ENCODE measurements at regions not wholly inside any gene's neighbourhood (a gene's known extent, or its start where the extent isn't known, plus 50 kb on each side); places are given as distances from the start of the nearest gene placed in this dataset.
"Not testable (repeated sequence)": the region's sequence is repeated elsewhere in the genome, so short reads cannot be mapped to it uniquely, and the experiment has no call there.

DNA sequence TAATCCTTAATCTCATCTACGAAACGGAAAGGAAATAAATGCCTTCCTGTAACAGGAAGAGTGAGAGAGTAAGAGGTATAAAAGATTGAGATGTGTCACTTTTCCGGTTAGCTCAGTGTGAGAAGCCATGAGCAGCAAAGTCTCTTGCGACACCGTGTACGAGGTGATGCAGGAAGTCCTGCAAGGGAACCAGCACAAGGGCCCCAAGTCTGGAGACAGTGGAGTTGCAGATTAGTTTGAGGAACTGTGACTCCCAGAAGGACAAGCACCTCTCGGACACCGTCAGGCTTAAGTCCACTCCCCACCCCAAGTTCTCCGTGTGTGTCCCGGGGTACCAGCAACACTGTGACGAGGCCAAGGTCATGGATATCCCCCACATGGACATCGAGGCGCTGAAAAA, 592.3 kb upstream of the ADGRL2 start:
- no peak for DNase-seq (ENCODE audit: low spot score)

DNA sequence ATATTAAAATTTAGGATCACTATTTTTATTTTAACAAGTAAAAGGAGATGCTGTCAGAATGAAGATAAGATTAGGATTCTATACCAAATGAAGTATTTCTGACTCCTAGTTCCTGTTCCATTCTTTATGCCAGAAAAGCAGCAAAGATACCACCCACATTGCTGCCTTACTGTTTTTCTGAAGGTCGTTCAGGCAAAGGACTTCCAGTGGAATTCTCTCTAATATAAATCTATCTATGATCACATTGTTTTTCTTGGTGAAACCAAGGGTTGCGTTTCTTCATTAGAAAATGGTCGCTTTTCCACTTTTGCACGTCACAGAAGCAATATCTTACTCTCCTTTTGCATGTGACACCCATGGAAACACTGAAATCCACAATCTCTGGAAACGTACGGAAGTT, 594.8 kb upstream of the ADGRL2 start:
- DNase-seq (ENCODE audit: low spot score), result no peak

DNA sequence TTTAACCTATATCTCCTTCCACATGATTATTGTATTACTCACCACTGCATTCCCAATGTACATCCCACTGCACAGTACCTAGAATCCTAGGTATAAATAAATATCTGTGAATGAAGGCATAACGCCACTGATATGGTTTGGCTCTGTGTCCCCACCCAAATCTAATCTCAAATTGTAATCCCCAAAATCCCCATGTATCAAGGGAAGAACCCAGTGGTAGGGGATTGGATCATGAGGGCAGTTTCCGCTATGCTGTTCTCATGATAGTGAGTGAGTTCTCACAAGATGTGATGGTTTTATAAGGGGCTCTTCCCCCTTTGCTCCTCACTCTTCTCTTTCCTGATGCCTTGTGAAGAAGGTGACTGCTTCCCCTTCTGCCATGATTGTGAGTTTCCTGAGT, 599.0 kb upstream of the ADGRL2 start:
- no peak for DNase-seq (ENCODE audit: low spot score)

DNA sequence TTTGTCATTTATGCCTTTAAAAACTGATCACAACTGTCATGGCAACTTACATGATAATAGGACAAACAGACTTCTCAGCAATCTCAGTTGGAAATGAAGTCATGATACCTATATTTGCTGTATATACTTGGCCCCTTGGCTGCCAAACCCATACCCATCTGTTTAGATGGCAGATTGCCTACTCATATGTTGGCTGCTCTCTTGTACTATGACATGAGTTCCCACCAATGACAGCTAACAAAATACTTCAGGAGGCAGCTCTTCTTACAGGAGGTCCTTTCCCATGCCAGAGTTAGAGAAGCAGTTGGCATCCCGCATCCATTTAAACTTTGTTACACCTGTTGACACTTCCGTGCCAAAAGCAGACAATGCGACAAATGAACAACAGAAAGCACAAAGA, 603.1 kb upstream of the ADGRL2 start:
- no peak for DNase-seq (ENCODE audit: low spot score)

DNA sequence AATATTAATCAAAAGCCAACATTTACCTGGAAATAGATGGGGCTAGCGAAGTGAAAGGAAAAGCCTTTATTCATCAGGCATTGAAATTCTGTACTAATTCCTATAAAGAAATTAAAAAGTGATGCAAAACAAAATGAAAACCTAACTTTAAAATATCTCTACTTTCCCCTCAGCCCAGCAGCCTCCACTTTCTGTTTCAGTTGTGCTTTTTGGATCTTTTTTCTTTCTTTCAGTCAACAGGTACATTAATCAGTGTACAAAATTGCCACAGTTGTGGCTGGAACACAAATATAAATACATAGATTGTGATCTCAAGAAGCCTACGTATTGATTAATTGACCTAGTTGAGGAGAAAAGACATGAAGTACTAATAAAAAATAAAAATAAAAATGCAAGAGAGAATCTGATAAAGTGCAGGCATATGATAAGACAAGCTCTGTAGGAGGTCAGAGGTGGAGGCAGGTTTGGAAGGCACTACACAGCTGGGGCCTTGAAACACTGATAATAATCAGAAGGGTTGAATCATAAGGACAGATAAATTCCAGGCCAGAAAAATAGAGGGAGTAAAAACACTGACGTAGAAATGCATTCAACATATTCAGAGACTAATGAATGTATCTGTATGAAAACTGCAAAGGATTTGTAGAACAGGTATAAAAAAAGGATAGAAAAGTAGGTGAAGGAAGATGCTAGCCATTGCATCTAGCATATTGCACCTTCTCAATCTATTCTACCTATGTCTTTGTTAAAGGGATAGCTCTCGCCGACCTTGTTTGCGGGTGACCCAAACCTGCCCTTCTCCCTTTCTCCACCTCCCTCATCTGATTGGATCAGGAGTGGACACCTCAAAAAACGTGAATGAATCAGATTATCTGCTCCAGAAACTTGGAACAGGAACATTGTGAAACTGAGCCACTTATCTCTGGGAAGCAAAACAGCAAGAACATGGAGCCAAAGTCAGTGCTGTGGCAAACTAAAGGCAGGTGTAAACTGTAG, 607.8 kb upstream of the ADGRL2 start:
- no peak for DNase-seq (ENCODE audit: low spot score)

DNA sequence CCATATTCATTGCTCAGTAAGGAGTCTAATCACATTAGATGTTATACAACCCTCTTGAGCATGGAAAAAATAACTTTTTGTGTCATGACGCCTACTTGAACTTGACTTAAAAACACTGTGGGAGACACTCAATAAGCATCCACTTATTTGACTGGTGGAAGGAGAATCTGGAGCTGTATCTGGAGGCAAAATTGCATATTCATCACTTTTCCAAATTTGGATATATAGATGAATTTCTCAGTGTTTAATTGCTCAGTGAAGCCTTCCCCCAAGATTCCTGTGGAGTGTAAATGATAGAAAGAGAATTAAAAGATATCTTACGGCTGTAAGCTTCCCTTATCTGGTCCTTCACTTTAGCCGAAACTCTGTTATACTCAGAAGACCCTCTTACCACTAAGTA, 610.7 kb upstream of the ADGRL2 start:
- no peak for DNase-seq (ENCODE audit: low spot score)

DNA sequence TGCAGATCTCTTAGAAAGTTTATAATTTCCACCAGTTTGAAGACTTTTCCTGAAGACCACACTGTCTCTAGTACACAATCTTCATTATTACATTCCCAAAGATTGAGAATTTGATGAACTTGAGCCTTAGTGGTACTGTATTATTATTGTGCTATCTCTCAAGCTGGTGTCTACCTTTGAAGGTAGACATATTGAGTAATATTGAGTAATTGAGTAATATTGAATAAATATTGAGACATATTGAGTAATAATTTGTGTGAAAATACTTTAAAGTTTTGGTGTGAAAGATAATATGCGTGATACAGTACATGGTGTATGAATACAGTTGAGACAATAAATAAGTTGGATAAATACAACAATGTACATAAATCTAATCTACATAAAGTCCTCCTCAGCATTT, 613.1 kb upstream of the ADGRL2 start:
- no peak for DNase-seq (ENCODE audit: low spot score)

DNA sequence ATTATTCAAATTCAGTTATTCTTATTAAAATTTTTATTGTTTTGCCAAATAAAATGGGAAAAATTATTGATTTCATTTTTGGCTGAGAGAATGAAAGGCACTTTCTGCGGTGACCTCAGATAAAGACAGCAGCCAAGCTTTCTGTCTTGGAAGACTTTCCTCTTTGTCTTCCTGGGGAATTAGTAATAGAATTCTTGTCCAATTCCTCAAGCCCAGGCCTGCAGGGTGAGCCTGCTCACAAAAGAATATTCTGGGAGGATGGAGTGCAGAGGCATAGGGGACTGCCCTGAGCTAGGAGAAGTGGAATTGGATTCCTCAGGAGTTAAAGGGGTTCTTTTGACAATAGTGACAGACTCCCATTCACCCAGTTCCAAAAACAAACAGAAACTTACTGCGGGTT, 614.5 kb upstream of the ADGRL2 start:
- no peak for DNase-seq (ENCODE audit: low spot score)

DNA sequence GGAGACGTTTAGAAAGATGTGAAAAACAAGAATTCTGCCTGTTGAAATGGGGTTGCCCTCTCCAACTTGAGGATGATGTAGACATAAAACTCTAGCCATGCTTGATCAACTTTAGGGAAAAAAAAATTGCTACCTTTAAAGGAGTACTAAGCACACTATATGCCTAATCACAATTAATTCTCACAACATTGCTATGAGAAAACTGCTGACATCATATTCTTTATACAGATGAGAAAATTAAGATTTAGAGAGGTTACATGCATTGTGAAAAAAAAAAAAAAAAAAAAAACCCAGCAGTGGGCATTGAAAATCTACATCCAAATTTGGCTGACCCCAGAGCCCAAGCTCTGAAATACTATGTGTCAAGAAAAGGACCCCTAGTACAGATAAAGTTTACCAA, 617.2 kb upstream of the ADGRL2 start:
- DNase-seq (ENCODE audit: low spot score), result no peak

DNA sequence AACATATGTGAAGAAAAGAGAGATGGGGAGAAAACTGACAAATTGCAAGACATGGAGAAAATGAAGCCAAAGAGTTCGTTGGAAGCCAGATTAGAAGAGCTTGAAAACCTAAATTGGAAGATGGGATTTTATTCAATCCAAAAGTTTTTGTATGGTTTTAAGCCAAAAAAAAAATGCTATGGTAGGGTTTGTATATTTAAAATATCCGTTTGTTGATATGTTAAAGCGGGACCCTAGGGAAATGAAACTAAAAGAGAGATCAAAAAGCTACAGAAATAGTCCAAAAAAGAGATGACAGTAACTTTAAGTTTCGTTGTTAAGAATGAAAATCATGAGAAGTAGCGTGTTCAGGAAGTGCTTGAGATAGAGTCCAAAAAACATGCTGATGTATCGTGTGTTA, 617.7 kb upstream of the ADGRL2 start:
- no peak for DNase-seq (ENCODE audit: low spot score)

DNA sequence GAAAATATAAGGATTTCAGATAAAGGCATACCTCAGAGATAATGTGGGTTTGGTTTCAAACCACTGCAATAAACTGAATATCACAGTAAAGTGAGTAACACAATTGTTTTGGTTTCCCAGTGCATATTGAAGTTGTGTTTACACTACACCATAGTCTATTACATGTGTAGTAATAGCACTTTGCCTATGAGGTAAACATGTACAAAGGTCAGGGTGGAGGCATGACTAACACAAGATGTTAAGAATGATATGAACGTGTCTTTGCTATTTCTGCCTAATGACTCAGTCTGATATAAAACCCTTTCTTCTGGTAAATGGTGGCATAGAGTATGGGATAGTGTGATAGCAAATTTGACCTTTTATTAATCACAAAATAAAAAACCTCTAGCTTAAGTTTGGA, 621.5 kb upstream of the ADGRL2 start:
- peak; percentile 3 for DNase-seq (ENCODE audit: low spot score)

DNA sequence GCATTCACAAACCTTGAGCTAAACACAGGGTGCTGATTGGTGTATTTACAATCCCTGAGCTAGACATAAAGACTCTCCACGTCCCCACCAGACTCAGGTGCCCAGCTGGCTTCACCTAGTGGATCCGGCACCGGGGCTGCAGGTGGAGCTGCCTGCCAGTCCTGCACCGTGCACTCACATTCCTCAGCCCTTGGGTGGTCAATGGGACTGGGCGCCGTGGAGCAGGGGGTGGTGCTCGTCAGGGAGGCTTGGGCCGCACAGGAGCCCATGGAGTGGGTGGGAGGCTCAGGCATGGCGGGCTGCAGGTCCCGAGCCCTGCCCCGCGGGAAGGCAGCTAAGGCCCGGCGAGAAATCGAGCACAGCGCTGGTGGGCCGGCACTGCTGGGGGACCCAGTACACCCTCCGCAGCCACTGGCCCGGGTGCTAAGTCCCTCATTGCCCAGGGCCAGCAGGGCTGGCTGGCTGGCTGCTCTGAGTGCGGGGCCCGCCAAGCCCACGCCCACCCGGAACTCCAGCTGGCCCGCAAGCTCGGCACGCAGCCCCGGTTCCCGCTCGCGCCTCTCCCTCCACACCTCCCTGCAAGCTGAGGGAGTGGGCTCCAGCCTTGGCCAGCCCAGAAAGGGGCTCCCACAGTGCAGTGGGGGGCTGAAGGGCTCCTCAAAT, 622.2 kb upstream of the ADGRL2 start:
- DNase-seq (ENCODE audit: low spot score), result not testable (repeated sequence)

DNA sequence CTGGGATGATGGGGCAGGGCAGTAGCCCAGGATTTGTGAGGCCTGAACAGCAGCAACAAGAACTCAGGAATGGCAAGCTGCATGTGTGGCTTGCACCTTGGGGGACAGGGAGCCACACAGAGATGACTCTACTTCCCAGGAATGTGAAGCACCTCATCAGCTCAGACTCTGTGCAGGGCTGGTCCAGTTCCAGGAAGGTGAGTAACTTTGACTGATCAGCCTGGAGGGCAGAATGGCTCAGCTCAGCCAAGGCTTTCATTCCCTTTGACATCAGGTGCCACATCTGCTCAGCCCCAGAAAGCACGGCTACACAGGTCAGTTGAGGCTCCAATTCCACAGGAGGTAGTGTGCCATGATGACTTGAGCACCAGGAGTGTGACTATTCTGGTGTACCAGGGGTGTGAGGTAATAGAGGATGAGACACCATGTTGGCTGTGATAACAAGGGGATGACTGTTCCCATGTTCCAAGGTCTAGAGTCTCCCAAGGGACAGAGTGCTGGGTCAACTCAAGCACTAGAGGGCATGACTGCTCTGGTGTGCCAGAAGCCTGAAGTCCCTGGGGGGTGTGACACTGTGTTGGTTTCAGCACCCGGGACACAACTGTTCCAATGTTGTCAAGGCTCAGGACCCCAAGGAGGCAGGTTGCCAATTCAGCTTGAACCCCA, 625.8 kb upstream of the ADGRL2 start:
- DNase-seq (ENCODE audit: low spot score), result no peak

DNA sequence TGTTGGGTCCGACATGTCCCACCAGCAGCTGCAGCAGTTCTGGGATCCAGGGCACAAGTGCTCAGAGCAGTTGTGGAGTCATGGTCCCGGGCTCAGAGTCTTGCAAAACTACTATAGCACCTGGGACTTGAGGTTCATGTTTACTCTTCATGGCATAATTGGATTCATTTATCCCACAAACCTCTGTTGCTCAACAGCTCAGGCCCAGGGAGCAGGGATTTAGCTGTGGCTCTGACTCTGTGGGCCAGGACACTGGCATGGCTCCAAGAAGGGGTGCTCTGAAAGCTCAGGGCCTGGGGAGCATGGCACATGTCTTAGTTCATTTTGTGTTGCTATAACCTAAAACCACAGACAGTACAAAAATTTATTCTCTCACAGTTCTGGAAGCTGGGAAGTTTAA, 626.7 kb upstream of the ADGRL2 start:
- DNase-seq (ENCODE audit: low spot score), result no peak

DNA sequence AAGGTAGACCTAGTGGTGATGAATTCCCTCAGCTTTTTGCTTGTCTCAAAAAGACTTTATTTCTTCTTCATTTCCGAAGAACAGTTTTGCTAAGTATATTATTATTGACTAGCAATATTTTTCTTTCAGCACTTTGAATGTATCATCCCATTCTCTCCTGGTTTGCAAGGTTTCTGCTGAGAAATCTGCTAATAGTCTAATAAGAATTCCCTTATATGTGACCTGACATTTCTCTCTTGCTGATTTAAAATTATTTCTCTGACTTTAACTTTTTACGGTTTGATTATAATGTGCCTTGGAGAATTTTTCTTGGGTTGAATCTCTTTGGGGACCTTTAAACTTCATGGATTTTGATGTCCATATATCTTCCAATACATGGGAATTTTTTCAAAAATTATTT, 628.3 kb upstream of the ADGRL2 start:
- DNase-seq (ENCODE audit: low spot score), result no peak

DNA sequence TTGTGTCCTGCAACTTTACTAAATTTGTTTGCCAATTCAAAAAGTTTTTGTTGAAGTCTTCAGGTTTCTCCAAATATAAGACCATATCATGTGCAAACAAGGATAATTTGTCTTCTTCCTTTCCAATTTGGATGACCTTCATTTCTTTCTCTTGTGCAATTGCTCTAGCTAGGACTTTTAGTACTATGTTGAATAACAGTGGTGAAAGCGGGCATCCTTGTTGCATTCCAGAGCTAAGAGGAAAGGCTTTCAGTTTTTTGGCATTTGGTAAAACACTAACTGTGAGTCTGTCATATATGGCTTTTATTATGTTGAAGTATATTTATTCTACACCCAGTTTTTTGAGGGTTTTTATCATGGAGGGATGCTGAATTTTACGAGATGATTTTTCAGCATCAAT, 630.0 kb upstream of the ADGRL2 start:
- no peak for DNase-seq (ENCODE audit: low spot score)

DNA sequence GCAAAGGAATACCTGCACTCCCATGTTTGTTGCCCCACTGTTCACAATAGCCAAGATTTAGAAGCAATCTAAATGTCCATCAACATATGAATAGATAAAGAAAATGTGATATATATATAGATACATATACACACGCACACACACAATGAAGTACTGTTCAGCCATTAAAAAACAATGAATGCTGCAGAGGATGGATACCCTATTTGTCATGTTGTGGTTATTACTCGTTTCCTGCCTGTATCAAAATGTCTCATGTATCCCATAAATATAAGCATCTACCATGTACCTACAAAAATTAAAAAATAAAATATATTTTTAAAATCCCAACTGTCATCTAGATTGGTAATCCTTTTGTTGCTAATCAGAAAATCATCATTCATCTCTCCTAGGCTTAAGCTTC, 634.8 kb upstream of the ADGRL2 start:
- no peak for DNase-seq (ENCODE audit: low spot score)

DNA sequence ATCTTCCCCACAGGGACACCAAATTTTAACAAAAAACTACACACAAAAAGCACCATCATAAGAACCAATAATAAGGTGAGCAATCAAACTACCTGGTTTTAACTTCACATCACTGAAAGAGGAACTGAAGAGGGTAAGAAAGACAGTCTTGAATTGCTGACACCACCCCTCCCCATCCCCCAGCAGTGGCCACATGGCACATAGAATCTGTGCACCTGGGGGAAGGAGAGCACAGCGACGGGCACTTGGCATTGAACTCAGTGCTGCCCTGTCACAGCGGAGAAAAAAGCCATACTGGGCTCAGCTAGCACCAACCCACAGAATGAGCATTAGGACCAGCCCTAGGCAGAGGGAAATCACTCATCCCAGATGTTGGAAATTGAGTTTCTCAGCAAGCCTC, 640.0 kb upstream of the ADGRL2 start:
- no peak for DNase-seq (ENCODE audit: low spot score)

DNA sequence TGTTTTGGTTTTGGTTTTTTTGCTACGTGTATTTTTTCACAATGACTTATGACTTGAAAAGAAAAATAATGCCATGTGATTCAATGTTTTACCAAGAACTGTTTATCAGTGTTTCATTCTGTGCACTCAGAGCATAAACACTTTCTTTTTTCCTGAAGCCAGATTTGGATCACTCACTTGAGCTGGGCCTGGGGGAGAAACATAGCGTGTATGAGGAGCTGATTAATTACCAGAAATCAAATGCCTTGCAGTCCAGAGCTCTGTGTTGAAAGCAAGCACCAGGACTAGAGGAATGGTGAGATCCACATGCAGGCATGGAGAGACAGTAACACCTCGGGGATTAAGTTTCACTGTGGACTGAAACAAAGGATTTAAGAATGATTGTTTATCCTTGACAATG, 642.1 kb upstream of the ADGRL2 start:
- no peak for DNase-seq (ENCODE audit: low spot score)

DNA sequence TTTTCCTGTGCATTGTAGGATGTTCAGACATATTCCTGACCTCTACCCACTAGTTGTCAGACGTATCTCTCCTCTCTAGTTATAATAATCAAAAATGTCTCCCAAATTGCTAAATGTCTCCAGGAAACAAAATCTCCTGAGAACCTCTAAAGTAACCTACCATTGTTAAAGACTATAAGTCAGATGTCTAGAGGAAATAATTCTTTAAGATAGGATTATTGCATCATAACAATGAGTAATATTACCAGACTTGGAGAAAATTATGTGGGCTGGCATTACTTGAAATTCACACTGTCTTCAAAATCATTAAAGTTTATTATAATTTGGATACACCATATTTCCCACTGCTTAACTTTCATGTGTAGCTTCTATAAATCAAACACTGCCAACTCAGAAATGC, 643.0 kb upstream of the ADGRL2 start:
- DNase-seq (ENCODE audit: low spot score), result no peak

DNA sequence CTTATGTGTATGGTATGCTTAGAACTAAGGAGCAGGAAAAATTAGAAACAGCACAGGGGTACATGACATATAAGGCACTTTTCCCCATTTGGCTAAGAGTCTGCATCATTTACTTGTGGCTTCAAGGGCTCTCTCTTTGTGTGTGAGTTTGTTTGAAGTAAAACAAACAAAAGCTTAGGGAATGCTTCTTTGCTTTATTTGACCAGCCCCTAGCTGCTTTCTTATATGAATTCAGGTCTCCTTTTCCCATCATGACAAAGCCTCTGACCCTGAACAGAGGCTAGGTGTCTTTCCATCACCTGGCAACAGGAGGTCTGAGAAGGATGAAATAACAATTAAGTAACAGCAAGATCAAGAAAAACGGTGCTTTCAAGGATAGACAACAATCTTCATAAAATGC, 643.8 kb upstream of the ADGRL2 start:
- DNase-seq (ENCODE audit: low spot score), result no peak

DNA sequence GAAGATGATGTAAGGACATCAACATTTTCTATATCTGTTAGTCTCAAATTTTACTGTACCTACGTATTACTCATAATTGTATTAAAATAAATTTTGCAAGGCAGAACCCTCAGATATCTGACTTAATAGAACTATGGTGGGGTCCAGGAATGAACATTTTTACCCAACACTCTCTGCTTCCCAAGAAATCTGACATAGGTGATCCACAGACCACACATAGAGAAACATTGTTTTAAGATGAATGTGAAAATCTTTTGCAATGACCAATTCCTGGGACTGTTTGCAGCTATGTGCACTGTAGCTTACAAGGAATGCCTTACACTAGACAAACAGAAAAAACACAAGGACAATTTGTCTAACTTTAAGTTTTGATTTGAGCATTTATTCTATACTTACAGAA, 645.6 kb upstream of the ADGRL2 start:
- DNase-seq (ENCODE audit: low spot score), result no peak

DNA sequence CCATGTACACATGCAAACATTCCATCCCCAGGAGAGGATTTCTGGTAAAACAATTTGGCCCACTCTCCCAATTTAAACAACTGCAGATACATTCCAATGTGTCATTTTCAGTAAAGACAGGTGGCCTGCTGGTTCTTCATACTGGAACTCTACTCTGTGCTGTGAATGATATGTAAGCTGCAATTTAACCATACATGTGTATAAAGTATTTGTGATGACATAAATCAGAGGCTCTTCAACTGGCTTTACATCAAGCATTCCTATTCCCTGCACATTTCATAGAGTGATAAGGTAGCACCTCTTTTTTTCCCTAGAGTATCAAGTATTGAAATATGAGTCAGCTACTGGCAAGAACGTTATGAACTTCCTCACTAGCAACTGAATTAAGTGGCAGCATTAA, 649.5 kb upstream of the ADGRL2 start:
- DNase-seq (ENCODE audit: low spot score), result no peak
